NCI-H1092 treated with DMSO at 0.1 percent for 48 hours (cell line): ENCODE measurements at regions not wholly inside any gene's neighbourhood (a gene's known extent, or its start where the extent isn't known, plus 50 kb on each side); places are given as distances from the start of the nearest gene placed in this dataset.
A peak's percentile ranks its signal among the peaks of the same experiment; 100 is the strongest.

Source experiments
- DNase-seq: peaks from one replicate; lab custom pipeline; 2025; lab: John Stamatoyannopoulos, UW

DNA sequence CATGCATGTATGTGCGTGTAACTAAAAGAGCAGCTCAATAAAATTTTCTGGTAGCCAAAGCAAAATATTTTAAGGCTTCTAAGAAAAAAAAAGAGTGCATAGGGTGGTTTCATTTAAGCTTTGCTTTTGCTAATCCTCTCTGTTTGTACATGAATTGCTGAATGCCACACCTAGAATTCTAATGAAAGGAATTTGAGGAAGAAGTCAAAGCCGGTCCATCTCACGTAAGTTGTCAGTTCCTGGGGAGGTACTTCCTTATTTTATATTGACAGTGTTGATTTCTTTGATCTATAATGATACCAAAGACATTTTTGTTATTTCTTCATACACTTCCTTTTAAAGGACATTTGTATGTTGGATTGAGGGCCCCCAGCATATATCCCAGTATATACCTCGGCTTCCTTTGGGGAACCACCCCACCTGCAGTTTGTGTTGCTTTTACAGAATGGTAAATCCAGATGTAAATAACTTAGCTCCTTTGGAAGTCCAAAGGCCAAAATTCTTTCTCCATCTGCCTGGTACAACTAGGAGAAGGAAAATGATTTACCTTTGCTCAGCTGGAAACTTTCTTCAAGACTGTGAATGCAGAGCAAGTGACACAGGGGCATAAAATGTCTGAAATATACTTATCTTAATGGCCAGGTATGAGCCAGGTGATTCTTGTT is 420.9 kb upstream of the ATP2B1 start:
- DNase-seq: no peak

DNA sequence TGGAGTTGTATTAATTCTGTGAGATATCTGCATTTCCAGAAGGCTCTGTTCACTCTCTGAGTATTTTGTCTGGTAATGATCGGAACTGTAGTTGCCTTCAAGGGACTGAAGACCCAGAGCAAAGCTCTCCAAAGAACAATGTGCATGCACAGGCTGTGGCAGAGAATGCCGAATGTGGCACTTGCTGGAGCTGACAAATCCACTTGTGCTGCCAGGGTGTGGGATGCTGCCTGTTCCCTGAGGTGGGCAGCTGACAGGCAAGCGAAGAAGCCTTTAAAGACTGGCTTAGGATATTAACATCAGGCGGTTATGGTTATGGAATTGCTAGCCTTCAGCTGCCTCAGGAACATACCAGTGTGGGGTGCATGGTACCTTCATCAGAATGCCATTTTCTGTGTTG is 419.9 kb upstream of the ATP2B1 start:
- DNase-seq: no peak

DNA sequence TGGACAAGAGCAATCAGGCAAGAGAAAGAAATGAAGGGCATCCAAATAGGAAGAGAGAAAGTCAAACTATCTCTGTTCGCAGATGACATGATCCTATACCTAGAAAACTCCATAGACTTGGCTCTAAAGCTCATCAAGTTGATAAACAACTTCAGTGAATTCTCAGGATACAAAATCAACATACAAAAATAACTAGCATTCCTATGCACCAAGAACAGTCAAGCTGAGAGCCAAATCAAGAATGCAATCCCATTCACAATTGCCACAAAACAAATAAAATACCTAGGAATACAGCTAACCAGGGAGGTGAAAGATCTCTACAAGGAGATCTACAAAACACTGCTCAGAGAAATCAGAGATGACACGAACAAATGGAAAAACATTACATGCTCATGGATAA is 417.5 kb upstream of the ATP2B1 start:
- no peak for DNase-seq

DNA sequence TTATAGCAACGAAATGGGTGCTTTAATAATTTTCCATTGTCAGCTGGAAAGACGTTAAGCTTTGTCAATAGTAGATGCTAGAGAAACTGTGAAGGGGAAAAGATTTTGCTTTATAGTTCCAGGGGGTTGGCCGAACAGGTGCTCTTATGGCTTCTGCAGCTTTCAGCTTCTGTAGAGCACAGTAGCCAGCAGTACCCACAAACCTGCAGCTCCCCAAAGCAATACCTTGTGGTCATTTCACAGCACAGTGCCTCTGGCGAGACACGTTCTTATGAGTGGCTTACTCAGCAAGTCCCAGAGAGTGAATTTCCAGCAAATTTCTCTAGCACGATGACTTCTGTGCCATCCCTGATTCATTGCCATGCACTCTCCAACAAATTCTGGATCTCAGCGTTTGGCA is 416.3 kb upstream of the ATP2B1 start:
- DNase-seq: peak; percentile 75

DNA sequence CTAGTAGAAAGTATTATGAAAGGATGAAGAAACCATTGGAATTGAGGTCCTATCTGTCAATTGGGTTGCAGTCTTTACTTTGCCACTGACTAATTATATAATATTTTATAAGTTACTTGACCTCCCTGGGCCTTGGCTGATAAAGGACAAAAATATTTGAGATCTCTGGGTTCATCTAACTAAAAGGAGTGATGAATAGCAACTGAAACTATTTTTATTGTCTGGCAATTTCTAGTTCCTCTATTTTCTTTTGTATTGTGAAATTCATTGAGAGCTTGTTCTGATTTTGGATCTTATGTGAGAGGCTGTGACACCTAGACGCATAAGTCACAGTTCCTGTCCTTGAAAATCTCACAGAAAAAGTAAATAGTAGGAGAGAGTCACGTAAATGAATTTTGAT is 415.7 kb upstream of the ATP2B1 start:
- DNase-seq: peak; percentile 53

DNA sequence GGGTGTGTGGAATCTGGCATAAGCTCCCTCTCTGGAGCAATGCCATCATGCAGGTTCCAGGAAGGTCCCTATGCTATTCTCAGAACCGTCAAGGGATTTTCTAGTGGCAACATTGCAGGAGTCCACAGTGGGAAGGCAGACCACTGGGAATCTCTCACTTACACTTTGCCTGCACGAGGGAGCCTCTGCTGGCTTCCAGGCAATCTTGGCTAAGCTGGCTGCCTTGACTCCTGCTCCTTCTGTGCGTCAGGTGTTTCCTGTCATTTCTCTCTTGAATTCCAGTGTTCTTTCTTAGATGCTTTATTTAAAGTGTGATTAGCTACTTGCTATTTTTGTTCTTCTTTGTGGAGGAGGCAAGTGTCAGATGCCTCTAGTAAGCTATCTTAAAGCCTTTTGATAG is 414.0 kb upstream of the ATP2B1 start:
- DNase-seq: no peak

DNA sequence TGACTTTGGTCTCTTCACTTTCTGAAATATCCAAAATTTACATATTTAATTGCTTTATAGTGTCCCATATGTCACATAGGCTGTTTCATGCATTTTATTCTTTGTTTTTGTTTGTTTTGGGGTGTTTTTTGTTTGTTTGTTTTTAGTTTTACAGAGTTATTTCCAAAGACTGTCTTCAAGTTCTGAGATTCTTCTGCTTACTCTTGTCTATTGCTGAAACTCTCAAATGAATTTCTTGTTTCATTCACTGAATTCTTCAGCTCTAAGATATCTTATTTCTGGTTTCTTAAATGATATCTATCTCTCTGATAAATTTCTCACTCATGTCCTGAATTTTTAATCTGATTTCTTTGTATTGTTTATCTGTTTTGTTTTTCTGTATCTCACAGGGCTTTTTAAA is 412.0 kb upstream of the ATP2B1 start:
- no peak for DNase-seq

DNA sequence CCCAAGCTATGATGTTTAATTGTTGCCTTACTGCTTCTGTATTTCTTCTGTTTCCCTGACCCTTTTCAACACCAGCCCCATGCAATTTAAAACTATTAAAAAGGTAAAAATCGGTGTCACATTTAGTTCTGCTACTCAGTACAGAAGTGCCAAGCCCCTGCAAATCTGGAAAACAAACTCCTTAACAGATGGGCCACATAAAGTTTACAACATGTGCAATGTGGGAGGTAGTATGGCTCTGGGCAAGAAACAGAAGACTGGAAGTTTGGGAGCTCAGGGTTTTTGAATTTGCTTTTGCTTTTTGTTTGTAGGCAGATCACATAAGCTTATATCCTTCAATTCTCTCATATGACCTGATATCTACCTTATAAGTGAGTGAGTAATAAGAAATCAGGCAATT is 404.0 kb upstream of the ATP2B1 start:
- DNase-seq: no peak

DNA sequence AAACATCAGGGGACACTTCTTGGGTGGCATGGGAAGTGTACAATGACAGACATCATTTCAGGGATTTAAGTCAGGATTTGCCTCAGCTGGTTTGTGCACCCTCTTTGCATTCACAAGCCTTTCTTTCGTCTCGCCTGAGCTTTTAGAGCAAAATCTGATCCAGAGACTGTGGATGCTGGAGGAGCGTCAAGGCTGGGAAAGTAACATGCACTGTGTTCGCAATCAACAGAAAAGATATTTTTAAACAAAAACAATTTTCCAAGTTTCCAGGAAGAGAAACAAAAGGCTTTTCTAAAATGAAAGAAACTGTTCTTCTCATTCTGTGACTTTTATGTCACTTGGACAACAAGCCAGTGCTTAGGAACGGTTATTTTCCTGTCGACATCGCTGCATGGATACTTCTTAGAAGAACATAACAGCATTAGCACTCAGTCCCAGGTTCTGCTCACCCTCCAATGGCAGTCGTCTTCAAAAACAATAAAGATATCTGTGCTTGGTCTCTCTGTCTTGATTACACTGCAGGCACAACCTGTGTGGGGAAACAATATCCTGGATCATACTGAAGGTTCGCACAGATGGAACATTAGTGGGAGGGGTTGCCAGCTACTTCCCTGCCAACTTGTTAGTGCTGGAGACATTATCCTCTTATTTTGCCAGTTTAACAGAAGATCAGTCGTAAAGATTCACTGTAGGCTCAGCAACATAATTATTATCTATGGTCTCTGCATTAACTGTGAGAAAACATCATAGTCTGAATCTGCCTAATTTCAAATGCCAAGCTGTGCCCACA is 403.3 kb upstream of the ATP2B1 start:
- DNase-seq: no peak

DNA sequence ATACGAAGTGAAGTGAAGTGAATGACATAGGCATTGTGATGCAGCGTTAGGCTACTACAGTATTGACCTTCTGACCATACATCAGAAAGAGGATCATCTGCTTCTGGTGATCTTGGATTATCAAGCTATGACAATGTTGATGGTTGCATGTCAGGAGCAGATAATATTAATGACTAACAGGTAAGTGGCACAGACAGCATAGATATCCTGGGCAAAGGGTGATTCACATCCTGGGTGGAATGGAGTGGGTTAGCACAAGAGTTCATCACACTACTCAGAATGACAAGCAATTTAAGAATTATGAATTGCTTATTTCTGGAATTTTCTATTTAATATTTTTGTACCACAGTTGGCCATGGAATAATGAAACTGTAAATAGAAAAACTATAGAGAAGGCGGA is 397.9 kb upstream of the ATP2B1 start:
- DNase-seq: no peak

DNA sequence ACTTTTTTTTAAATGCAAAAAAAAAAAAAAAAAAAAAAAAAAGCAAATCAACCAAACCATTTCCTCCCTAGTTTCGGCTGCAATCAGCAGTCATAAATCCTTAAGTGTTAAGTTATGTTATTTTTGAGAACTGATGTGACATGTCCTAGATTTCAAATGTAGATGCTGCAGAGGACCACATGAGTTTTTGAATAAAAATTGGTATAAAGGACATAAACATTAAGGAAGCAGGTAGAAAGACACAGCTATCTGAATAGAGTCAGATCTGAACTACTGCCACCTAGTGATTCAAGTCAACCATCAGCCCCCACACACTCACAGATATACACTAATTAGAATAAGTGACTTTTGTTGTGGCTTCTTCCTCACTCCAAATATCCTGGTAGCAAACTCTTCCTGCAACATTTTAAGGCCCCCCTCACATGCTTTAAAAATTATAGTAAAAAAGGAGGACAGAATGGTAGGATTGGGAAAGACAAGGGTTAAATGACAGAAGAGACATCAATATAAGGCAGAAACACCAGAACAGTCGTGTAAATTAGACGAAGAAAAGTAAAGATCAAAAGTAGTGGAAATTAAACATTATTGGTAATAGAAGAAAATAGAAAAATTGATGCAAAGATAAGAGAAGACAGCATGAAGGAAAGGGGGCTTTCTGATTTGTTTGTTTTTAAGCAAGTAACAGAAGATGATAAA is 394.5 kb upstream of the ATP2B1 start:
- DNase-seq: peak; percentile 17

DNA sequence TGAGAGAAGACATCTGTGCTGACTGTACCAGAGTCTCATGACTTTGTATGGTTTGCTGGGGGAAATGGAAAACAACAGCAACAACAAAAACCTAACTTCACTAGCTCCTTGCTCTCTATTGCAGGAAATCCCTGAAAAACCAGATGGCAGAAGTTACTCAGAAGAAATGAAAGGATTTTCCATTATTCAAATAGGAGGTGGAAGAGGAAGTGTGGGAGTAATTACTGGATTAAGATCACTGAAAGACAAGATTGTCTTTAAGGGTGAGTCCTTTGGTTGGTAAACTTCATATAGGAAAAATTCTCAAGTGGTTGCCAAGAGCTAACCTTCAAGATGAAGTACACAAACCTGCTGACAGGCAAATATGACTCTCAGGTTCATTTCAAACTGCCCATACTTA is 391.9 kb upstream of the ATP2B1 start:
- no peak for DNase-seq

DNA sequence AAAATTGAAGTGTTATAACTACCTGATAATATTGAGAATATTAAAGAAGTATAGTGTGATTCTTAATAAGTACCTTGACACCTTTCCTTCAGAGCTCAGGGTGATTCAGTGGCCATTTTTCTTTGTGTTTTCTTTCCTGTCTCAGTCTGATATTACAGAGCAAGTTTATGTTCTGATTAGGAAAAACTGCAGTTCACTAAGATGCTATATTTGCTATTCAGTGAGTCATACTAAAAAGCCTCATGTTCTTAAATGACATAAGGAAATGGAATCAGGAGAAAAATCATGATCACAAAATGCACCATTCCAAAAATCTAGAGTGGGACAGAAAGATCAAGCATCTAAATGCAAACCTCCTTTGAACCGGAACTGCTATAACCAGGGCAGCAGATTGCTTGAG is 390.6 kb upstream of the ATP2B1 start:
- no peak for DNase-seq

DNA sequence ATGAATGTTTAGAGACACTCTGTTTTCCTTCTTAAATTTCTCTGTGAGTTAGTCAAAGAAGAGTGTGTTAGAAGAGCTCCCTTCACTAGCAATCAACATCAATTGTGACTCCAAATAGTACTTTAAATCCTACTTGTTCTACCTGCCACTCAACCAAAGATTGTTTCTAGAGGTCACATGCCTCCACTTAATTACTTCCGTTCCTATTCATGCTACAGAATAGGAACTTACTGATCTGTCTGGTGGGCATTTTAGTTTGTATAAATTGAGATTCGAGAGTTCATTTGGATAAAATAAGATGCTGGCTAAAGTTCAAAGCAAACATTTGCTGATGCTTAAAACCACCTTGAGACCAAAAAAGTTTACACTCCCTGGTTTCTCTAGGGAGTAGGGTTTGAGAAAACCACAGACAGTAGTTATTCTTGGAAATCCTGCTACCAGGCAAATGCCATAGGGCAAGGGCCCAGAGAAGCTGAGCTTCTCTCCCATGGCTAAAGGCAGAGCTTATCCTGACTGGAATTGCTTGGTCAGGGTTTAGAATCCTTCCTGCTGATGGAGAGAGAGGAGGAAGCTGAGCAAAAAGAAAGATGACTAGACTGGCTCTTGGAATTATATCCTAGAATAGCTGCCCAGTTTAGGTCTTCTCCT is 389.6 kb upstream of the ATP2B1 start:
- DNase-seq: no peak

DNA sequence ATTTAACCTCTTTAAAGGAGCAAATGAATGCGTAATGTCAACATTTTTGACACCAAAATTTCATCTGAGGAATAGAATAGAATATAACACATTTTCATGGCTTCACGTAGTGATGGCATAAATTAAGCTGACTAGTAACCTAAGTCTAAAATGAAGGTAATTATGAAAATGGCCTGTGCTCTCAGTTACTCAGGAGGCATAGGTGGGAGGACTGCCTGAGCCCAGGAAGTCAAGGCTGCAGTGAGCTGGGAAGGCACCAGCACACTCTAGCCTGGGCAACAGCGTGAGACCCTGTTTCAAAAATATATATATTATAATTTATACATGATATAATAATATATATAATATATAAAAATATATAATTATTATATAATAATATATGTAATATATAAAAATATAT is 383.2 kb upstream of the ATP2B1 start:
- DNase-seq: no peak

DNA sequence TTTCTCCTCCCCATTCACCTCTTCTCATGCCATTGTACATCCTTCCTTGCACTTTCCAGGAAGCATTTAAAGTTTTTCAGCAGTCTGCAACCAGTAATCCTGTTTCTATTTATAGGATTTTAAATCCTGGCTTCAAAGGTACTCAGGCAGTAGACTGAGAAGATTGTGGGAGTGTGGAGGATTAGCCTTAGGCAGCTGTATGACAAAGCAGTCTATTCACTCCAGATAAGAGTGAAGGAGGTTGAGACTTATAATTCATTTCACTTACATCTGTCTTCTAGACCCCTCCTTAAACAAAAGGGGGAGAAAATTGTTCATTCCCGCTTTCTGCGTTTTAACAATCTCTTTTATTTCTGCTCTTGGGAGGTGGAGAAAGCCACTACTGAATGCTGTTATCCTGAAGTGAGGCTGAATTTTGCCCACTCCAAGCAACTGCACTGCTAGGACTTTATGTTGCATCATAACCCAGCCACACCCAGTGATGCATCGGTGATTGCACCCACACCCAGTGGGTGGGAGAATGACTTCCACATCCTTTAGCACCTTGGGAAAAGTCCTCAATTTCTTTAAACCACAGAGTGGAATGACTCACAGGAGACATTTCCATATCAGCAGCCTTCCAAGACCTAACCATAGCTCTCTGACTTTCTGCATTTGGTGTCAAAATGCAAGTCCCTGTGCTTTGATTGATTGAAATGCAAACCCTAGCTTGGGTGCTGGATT is 382.5 kb upstream of the ATP2B1 start:
- no peak for DNase-seq

DNA sequence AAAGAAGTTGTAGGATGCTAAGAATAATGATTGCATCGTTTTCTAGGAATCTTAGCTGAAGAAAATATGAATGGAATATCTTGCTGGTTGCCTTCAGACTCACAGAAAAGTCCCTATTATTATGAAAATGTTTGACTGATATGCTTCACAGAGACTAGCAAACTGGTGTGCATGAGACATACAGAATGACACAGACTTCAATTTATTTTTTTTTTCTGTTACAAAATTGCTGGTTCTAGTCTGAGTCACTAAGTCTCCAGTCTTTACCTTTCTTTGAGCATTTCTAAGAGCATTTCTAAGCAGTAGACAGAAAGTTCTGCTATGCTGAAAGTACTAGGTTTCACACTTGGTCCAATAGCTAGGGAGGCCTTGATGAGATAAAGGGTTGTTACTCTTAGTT is 377.6 kb upstream of the ATP2B1 start:
- DNase-seq: no peak

DNA sequence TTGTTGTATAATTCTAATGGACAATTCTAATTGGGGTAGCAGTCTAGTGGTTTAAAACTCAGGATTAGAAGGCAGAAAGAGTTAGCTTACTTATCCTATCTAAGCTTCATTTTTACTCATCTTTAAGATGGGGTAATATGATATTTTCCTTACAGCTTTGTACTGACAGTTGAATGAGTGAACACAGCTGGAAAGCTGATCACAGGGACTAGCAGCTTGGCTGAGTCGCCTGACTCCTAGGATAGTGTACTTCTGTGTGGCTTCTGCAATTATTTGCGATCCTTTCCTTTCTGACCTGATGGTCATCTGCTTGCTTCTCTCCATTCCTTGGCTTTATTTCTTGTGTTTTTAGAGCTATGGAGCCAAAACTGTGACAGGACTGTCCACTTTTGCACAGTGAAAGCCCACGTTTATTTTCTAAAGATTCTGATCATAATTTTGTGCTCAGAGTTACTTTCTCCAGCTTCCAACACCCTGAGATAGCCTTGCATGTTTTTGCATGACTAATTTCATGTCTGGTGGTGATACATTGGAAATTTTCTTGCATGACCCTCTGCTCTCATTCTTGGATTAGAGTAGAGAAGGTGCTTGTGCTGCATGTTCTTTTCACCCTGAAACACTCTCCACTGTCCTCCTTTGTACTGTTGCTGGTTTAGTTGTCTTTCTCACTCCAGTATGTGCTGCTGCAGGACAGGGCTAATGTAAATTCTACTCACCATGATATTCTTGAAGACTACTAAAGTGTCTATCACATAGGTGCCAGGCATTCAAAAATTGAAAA is 377.0 kb upstream of the ATP2B1 start:
- no peak for DNase-seq

DNA sequence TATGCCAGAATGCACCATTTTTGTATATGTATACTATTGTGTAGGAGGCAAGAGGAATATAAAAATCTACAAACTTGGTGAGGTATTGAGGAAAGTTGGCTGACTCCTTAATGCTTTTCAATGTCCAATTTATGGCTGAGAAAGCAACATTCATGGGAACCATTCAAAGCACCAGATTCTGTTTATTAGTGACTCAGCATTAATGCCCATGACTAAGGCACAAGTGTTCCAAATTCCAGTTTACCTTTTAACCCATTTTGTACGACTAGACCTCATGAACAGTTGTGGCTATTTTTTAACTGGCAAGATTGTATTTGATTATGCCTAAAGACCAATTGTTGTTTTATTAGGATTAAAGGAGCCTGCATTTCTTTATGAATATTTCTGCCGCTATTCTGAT is 375.4 kb upstream of the ATP2B1 start:
- DNase-seq: no peak

DNA sequence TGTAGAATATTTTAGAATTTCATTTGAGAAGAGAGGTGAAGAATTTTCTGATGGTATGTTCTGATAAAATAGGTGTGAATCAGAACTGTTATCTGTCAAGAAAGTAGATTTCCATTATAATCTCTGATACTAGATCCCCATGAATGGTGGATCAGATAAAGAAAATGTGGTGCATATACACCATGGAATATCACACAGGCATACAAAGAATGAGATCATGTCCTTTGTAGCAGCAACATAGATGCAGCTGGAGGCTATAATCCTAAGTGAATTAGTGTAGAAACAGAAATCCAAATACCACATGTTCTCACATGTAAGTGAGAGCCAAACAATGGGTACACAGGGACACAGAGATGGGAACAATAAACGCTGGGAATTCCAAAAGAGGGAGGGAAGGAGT is 372.0 kb upstream of the ATP2B1 start:
- DNase-seq: no peak

DNA sequence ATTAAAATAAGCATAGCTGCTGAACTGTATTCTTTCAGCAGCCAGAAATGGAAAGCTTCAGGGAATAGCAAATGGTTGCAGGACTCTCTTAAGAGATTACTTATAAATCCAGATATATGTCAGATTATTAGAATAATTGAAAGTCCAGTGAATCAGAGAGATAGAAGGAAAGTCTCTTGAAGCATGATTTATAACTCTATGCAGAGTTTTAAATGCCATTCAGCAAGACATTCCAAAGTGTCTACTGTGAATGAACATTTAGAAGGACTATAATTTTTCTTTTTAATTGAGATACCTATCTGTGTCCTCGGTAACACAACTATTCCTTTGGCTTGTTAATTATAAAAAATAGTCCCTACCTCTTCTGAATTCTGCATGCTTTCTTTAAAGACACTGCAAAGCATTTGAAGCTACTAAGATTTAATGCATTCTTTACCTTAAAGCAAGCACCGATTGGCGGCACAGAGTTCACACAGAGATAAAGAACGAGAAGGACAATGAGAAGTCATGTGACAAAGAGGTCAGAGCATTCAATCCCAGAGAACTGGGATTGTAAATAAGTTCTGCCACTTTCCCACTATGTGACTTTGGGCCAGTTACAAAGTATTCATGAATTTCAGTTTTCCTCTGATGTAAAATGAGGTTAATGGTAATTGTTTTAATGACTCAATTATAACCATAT is 371.0 kb upstream of the ATP2B1 start:
- no peak for DNase-seq
